K562 (cell line): ENCODE measurements at regions not wholly inside any gene's neighbourhood (a gene's known extent, or its start where the extent isn't known, plus 50 kb on each side); places are given as distances from the start of the nearest gene placed in this dataset.

ENCODE experiments used
- ATAC-seq: fragments of 200-7000 bp; cut with Tn5 transposase; 3 replicates; pipeline ENCODE4 v1.9.1; 2020; ENCODE audit warnings: moderate library complexity
- BruUV-seq: library from RNA; stranded (reverse); fragments of 400-500 nt; replicated peaks from 2 replicates; lab custom pipeline; 2021; lab: Mats Ljungman, UMichigan
- CTCF ChIA-PET: fragments of 300-600 bp; formaldehyde crosslinking; extraction: SDS; loops from one replicate; lab custom pipeline; 2021; ENCODE audit warnings: low intra/inter-chr PET ratio; lab: Yijun Ruan, JAX
- POLR2A ChIA-PET: fragments of 300-600, 350-650 bp; sonication (Branson Sonifier 250); formaldehyde crosslinking; extraction: SDS; loops from one replicate; lab custom pipeline; 2021; ENCODE audit warnings: antibody characterized with exemption, inconsistent platforms; lab: Yijun Ruan, JAX
- DNase-seq, 4 experiments: peaks; one replicate each; pipeline versions ENCODE4 v3.0.0 to v3.0.0-alpha.2; 2011 to 2018; ENCODE audit warnings: low spot score in 3 of 4, mixed read lengths in 3 of 4; ENCODE audit errors: extremely low read depth in 1 of 4
- FAIRE-seq: peaks from 2 replicates; lab custom pipeline; 2011; peaks lifted over from hg19 to GRCh38; lab: Jason Lieb, UNC
- H2AFZ ChIP-seq: 2 replicates; pipeline ENCODE4 v1.6.0; 2011; ENCODE audit warnings: low read depth, low read length, control low read depth, inconsistent platforms
- H3K27ac ChIP-seq: fragments of 200-600 bp; 3 replicates; pipeline ENCODE4 v1.8.0; 2011; ENCODE audit warnings: low read depth, mild to moderate bottlenecking, control low read depth, inconsistent platforms, low read length, moderate library complexity, mixed read lengths; ENCODE audit errors: extremely low read depth
- H3K27me3 ChIP-seq, 2 experiments: fragments of 300-600 bp in 1 of 2; 2 replicates in 1 of 2; 3 replicates in 1 of 2; pipeline versions ENCODE4 v1.6.0 to v1.8.0; 2011; ENCODE audit warnings: inconsistent platforms in 2 of 2, low read length in 2 of 2, mild to moderate bottlenecking in 1 of 2, mixed read lengths in 1 of 2, moderate library complexity in 1 of 2; ENCODE audit not compliant: control insufficient read depth in 2 of 2, insufficient read depth in 2 of 2
- H3K36me3 ChIP-seq: fragments of 300-600 bp; 3 replicates; pipeline ENCODE4 v1.8.0; 2011; ENCODE audit warnings: mild to moderate bottlenecking, low read length, inconsistent platforms; ENCODE audit not compliant: control insufficient read depth, insufficient read depth
- H3K4me1 ChIP-seq, 2 experiments: fragments of 200-600 bp in 1 of 2; replicated peaks in 1 of 2; 2 replicates in 1 of 2; 3 replicates in 1 of 2; pipeline versions ENCODE4 v1.5.1 to v1.8.0; 2011; ENCODE audit warnings: inconsistent platforms in 2 of 2, low read length in 2 of 2, mild to moderate bottlenecking in 1 of 2, mixed read lengths in 1 of 2, moderate library complexity in 1 of 2; ENCODE audit not compliant: control insufficient read depth in 2 of 2, insufficient read depth in 2 of 2
- H3K4me2 ChIP-seq: 2 replicates; pipeline ENCODE4 v1.6.1; 2011; ENCODE audit warnings: low read length, control low read depth, inconsistent platforms, mixed read lengths; ENCODE audit not compliant: insufficient read depth
- H3K4me3 ChIP-seq: fragments of 200-600 bp; sonication (generic), shearing (Covaris generic); 2 replicates; pipeline ENCODE4 v1.5.1; 2016; ENCODE audit warnings: control low read depth, inconsistent platforms
- H3K79me2 ChIP-seq: fragments of 200-600 bp; 3 replicates; pipeline ENCODE4 v1.8.0; 2011; ENCODE audit warnings: low read length, inconsistent platforms; ENCODE audit not compliant: control insufficient read depth, insufficient read depth
- H3K9ac ChIP-seq, 2 experiments: 2 replicates each; pipeline versions ENCODE4 v1.6.0 to v1.6.1; 2011; ENCODE audit warnings: low read depth in 2 of 2, low read length in 2 of 2, control low read depth in 1 of 2, inconsistent platforms in 1 of 2, mild to moderate bottlenecking in 1 of 2, mixed read lengths in 1 of 2; ENCODE audit not compliant: insufficient read depth in 1 of 2
- H3K9me1 ChIP-seq: one replicate; pipeline ENCODE4 v1.6.0; 2011; ENCODE audit warnings: inconsistent platforms, mild to moderate bottlenecking, low read length, moderate library complexity; ENCODE audit not compliant: control insufficient read depth, insufficient read depth
- H3K9me3 ChIP-seq: replicated peaks from 2 replicates; pipeline ENCODE4 v1.5.1; 2011; ENCODE audit warnings: low read depth, low read length, inconsistent platforms; ENCODE audit not compliant: control insufficient read depth, insufficient read depth
- H4K20me1 ChIP-seq: replicated peaks from 2 replicates; pipeline ENCODE4 v1.6.1; 2011; ENCODE audit warnings: low read length, inconsistent platforms, mixed read lengths; ENCODE audit not compliant: control insufficient read depth, insufficient read depth
- ADNP ChIP-seq: fragments of 200-800 bp; sonication (Bioruptor generic); IDR thresholded peaks from 2 replicates; pipeline ENCODE4 v1.6.1; 2016; ENCODE audit warnings: missing genetic modification characterization, missing compliant biosample characterization
- CBFB ChIP-seq: sonication (generic); formaldehyde crosslinking; IDR thresholded peaks from 2 replicates; pipeline ENCODE4 v1.4.0; 2020; ENCODE audit warnings: mild to moderate bottlenecking, missing genetic modification reagents
- CCNT2 ChIP-seq: IDR thresholded peaks from 2 replicates; pipeline ENCODE4 v1.6.1; 2011; ENCODE audit warnings: borderline replicate concordance, low read depth, mild to moderate bottlenecking, moderate library complexity, mixed read lengths, low read length; ENCODE audit not compliant: insufficient read length; ENCODE audit errors: extremely low read depth
- GABPB2 ChIP-seq: fragments of 250-450 bp; sonication (Bioruptor Pico); conservative IDR thresholded peaks from 2 replicates; pipeline ENCODE4 v1.5.1; 2021; ENCODE audit warnings: mild to moderate bottlenecking
- GMEB1 ChIP-seq: fragments of 250-450 bp; sonication (Bioruptor Pico); IDR thresholded peaks from 2 replicates; pipeline ENCODE4 v1.4.0; 2020; ENCODE audit warnings: mild to moderate bottlenecking
- KAT2B ChIP-seq: IDR thresholded peaks from one replicate; pipeline ENCODE4 v1.6.1; 2012; ENCODE audit warnings: low read depth, mild to moderate bottlenecking, control low read depth, inconsistent platforms, low read length, moderate library complexity
- RAD21 ChIP-seq, 2 experiments: fragments of 250-450 bp in 1 of 2; fragments of 450-650 bp in 1 of 2; sonication (Bioruptor Pico) in 1 of 2; formaldehyde crosslinking in 1 of 2; IDR thresholded peaks in 1 of 2; conservative IDR thresholded peaks in 1 of 2; 2 replicates each; pipeline versions ENCODE4 v1.4.0 to v1.8.0; 2020 to 2022; ENCODE audit warnings: mild to moderate bottlenecking in 2 of 2, moderate library complexity in 1 of 2
- ZNF431 ChIP-seq: sonication (generic); formaldehyde crosslinking; IDR thresholded peaks from 2 replicates; pipeline ENCODE4 v1.8.0; 2022; ENCODE audit warnings: mild to moderate bottlenecking, missing genetic modification reagents
- ZNF583 ChIP-seq: fragments of 250-450 bp; sonication (Bioruptor Pico); IDR thresholded peaks from 2 replicates; pipeline ENCODE4 v1.4.0; 2020
- WGBS: fragments of 100-300 bp; shearing (Covaris generic); methylation state at CpG from one replicate; pipeline ENCODE4 v1.1.6; 2016; ENCODE audit warnings: low coverage, mixed read lengths; ENCODE audit not compliant: insufficient coverage; ENCODE audit errors: missing lambda C conversion rate; 5-methylcytosine and 5-hydroxymethylcytosine counted together
- in situ Hi-C: fragments of 300-500 bp; cut with MboI; formaldehyde crosslinking; loops from 4 replicates; pipeline ENCODE4 v1.15.0; 2018; ENCODE audit warnings: inconsistent platforms, mixed read lengths
- intact Hi-C: fragments of 100-400 bp; cut with micrococcal nuclease; formaldehyde crosslinking; loops from 2 replicates; pipeline ENCODE4 v1.14.2; 2022

GRCh38 chr9:120156376-120156775 lies 423.6 kb downstream of the CDK5RAP2 start:
- BruUV-seq = no TSS peak

More at GRCh38 chr9:120156376-120156775, 423.6 kb downstream of the CDK5RAP2 start:
- Histone ChIP-seq H3K9me3 (no peaks in the 10 kb centered on the region), H3K4me1 (no peaks in the 10 kb centered on the region), H3K27me3 (no peaks in the 10 kb centered on the region), H2AFZ (no peak overlapping the region), H3K9ac (no peak overlapping the region), H3K9me1 (no peaks in the 10 kb centered on the region), H4K20me1 (no peaks in the 10 kb centered on the region), H3K79me2 (no peaks in the 10 kb centered on the region), H3K36me3 (no peaks in the 10 kb centered on the region), H3K27ac (no peak overlapping the region), H3K4me2 (no peak overlapping the region), H3K4me3 (no peak overlapping the region)
- ATAC-seq = no peak
- in situ Hi-C loops (no loop called here), intact Hi-C loops (no loop called here)
- ChIA-PET POLR2A (no interaction called here), CTCF (no interaction called here)
- 0% methylated on average over 8 of the region's 8 CpGs for WGBS
- DNase-seq = no peak
- TF ChIP-seq GMEB1 (CRISPR knock-in tag) (no peak), RAD21 (CRISPR knock-in tag; conservative IDR thresholded peaks at IDR 0.05 in 1 of 2, IDR thresholded peaks at IDR 0.05 in 1 of 2) (no peak), CBFB (CRISPR knock-in tag) (no peak), ZNF431 (no peak), KAT2B (no peak), ADNP (no peak), GABPB2 (CRISPR knock-in tag) (no peak), CCNT2 (no peak), ZNF583 (CRISPR knock-in tag) (no peak)
- no peak for FAIRE-seq
